OCI-LY1 (cell line): ENCODE measurements at regions not wholly inside any gene's neighbourhood (a gene's known extent, or its start where the extent isn't known, plus 50 kb on each side); places are given as distances from the start of the nearest gene placed in this dataset.
"Not testable (repeated sequence)": the region's sequence is repeated elsewhere in the genome, so short reads cannot be mapped to it uniquely, and the experiment has no call there.

Experiments used
- H2AFZ ChIP-seq: fragments of 200-600 bp; sonication (generic), shearing (Covaris generic); 2 replicates; pipeline ENCODE4 v1.6.0; 2014; ENCODE audit warnings: antibody characterized with exemption, mild to moderate bottlenecking, low read length
- H3F3A ChIP-seq: fragments of 200-600 bp; sonication (generic), shearing (Covaris generic); 2 replicates; pipeline ENCODE4 v1.6.0; 2014; ENCODE audit warnings: mild to moderate bottlenecking, antibody characterized with exemption, low read length, moderate library complexity; ENCODE audit not compliant: insufficient read depth
- H3K27ac ChIP-seq: fragments of 200-600 bp; sonication (generic); 2 replicates; pipeline ENCODE4 v1.5.1; 2014; ENCODE audit warnings: low read length, mixed run types, mild to moderate bottlenecking, low read depth; ENCODE audit not compliant: poor library complexity, severe bottlenecking
- H3K27me3 ChIP-seq: fragments of 200-600 bp; sonication (generic); 2 replicates; pipeline ENCODE4 v1.6.0; 2014; ENCODE audit warnings: antibody characterized with exemption, mild to moderate bottlenecking, low read length, moderate library complexity; ENCODE audit not compliant: insufficient read depth
- H3K36me3 ChIP-seq: fragments of 200-600 bp; sonication (generic); 2 replicates; pipeline ENCODE4 v1.6.1; 2014; ENCODE audit warnings: mild to moderate bottlenecking, antibody characterized with exemption, low read length, moderate library complexity, mixed read lengths; ENCODE audit not compliant: insufficient read depth
- H3K4me1 ChIP-seq: fragments of 200-600 bp; sonication (generic); 2 replicates; pipeline ENCODE4 v1.5.1; 2014; ENCODE audit warnings: mild to moderate bottlenecking, low read length, moderate library complexity; ENCODE audit not compliant: insufficient read depth, severe bottlenecking
- H3K4me2 ChIP-seq: fragments of 200-600 bp; sonication (generic), shearing (Covaris generic); 2 replicates; pipeline ENCODE4 v1.6.1; 2014; ENCODE audit warnings: low read length
- H3K4me3 ChIP-seq: fragments of 200-600 bp; sonication (generic); 2 replicates; pipeline ENCODE4 v1.5.1; 2014; ENCODE audit warnings: low read length, low read depth, mild to moderate bottlenecking, mixed read lengths; ENCODE audit not compliant: poor library complexity, severe bottlenecking
- H3K79me2 ChIP-seq: fragments of 200-600 bp; shearing (Covaris generic); 2 replicates; pipeline ENCODE4 v1.6.1; 2016; ENCODE audit warnings: mixed run types, low read length, mixed read lengths; ENCODE audit not compliant: insufficient read depth
- H3K9ac ChIP-seq: fragments of 200-600 bp; sonication (generic), shearing (Covaris generic); 2 replicates; pipeline ENCODE4 v1.6.1; 2014; ENCODE audit warnings: mild to moderate bottlenecking, low read length, mixed read lengths
- H3K9me2 ChIP-seq: fragments of 200-600 bp; sonication (generic), shearing (Covaris generic); 2 replicates; pipeline ENCODE4 v1.6.1; 2014; ENCODE audit warnings: low read depth, mild to moderate bottlenecking, low read length, mixed read lengths
- H3K9me3 ChIP-seq: fragments of 200-600 bp; shearing (Covaris generic); 2 replicates; pipeline ENCODE4 v1.6.1; 2014; ENCODE audit warnings: low read length, mixed read lengths
- H4K20me1 ChIP-seq: fragments of 200-600 bp; sonication (generic), shearing (Covaris generic); 2 replicates; pipeline ENCODE4 v1.6.0; 2016; ENCODE audit warnings: mild to moderate bottlenecking, low read length; ENCODE audit not compliant: insufficient read depth
- CTCF ChIP-seq: fragments of 200-600 bp; sonication (generic), shearing (Covaris generic); IDR thresholded peaks from 2 replicates; pipeline ENCODE4 v1.5.1; 2017; ENCODE audit warnings: mild to moderate bottlenecking, antibody characterized with exemption, low read length, moderate library complexity, mixed read lengths
- EZH2 ChIP-seq: fragments of 200-600 bp; sonication (generic), shearing (Covaris generic); IDR thresholded peaks from 2 replicates; pipeline ENCODE4 v1.8.0; 2017; ENCODE audit warnings: borderline replicate concordance, mixed run types, mild to moderate bottlenecking, antibody characterized with exemption, low read length, moderate library complexity, mixed read lengths

GRCh38 chr7:142437741-142438140, 179.9 kb upstream of the PRSS58 start:
- Histone ChIP-seq H3K9me2 (no peaks in the 10 kb centered on the region), H3K4me1 (no peaks in the 10 kb centered on the region), H3K4me3 (no peak overlapping the region), H3K9me3 (no peaks in the 10 kb centered on the region), H3F3A (no peaks in the 10 kb centered on the region), H3K27me3 (no peaks in the 10 kb centered on the region), H3K36me3 (no peaks in the 10 kb centered on the region), H3K9ac (no peak overlapping the region), H2AFZ (no peak overlapping the region), H4K20me1 (no peaks in the 10 kb centered on the region), H3K27ac (no peak overlapping the region), H3K4me2 (no peak overlapping the region), H3K79me2 (no peaks in the 10 kb centered on the region)
- TF ChIP-seq EZH2 (no peak), CTCF (no peak)

- no peaks in the 10 kb centered on the region for H3K4me1 ChIP-seq
- H3K9me2 ChIP-seq, result no peaks in the 10 kb centered on the region
Observed at GRCh38 chr7:142436601-142437000, 178.7 kb upstream of the PRSS58 start.

GRCh38 chr7:142435606-142436005, 177.7 kb upstream of the PRSS58 start:
- H3K9me3 ChIP-seq, H3F3A ChIP-seq, H3K4me3 ChIP-seq, H3K36me3 ChIP-seq, H4K20me1 ChIP-seq, H2AFZ ChIP-seq, H3K79me2 ChIP-seq, H3K9ac ChIP-seq, H3K4me2 ChIP-seq, H3K9me2 ChIP-seq, H3K27me3 ChIP-seq, H3K27ac ChIP-seq, H3K4me1 ChIP-seq: not testable (repeated sequence)

More at GRCh38 chr7:142436601-142437000, 178.7 kb upstream of the PRSS58 start:
- Histone ChIP-seq H3F3A (no peaks in the 10 kb centered on the region), H3K9ac (no peak overlapping the region), H3K79me2 (no peaks in the 10 kb centered on the region), H3K27me3 (no peaks in the 10 kb centered on the region), H3K4me3 (no peak overlapping the region), H3K9me3 (no peaks in the 10 kb centered on the region), H3K36me3 (no peaks in the 10 kb centered on the region), H4K20me1 (no peaks in the 10 kb centered on the region), H3K27ac (no peak overlapping the region), H2AFZ (no peak overlapping the region), H3K4me2 (no peak overlapping the region)
- no peak for TF ChIP-seq CTCF
- no peak for TF ChIP-seq EZH2

- Histone ChIP-seq H3K27ac (no peak overlapping the region), H3K9me3 (no peaks in the 10 kb centered on the region), H3F3A (no peaks in the 10 kb centered on the region), H3K4me1 (no peaks in the 10 kb centered on the region), H3K4me2 (no peak overlapping the region), H3K79me2 (no peaks in the 10 kb centered on the region), H3K36me3 (no peaks in the 10 kb centered on the region), H3K27me3 (no peaks in the 10 kb centered on the region), H3K4me3 (no peak overlapping the region), H3K9ac (no peak overlapping the region), H3K9me2 (no peaks in the 10 kb centered on the region), H4K20me1 (no peaks in the 10 kb centered on the region), H2AFZ (no peak overlapping the region)
- no peak for TF ChIP-seq CTCF
- no peak for TF ChIP-seq EZH2
Observed at GRCh38 chr7:142434666-142435167, 176.9 kb upstream of the PRSS58 start.

- not testable (repeated sequence) for H2AFZ ChIP-seq, H3K9me2 ChIP-seq, H3F3A ChIP-seq, H3K4me2 ChIP-seq, H3K4me3 ChIP-seq, H3K36me3 ChIP-seq, H3K79me2 ChIP-seq, H3K9me3 ChIP-seq, H3K27ac ChIP-seq, H4K20me1 ChIP-seq, H3K9ac ChIP-seq, H3K4me1 ChIP-seq, H3K27me3 ChIP-seq
Observed at GRCh38 chr7:142434133-142434532, 176.3 kb upstream of the PRSS58 start.
